Anterior cingulate cortex (tissue), 58 donors: ENCODE measurements at regions not wholly inside any gene's neighbourhood (a gene's known extent, or its start where the extent isn't known, plus 50 kb on each side); places are given as distances from the start of the nearest gene placed in this dataset.

ENCODE experiments used
- DNase-seq, 58 donors: peaks; one replicate each; lab custom pipeline; 2025; lab: John Stamatoyannopoulos, UW

DNA sequence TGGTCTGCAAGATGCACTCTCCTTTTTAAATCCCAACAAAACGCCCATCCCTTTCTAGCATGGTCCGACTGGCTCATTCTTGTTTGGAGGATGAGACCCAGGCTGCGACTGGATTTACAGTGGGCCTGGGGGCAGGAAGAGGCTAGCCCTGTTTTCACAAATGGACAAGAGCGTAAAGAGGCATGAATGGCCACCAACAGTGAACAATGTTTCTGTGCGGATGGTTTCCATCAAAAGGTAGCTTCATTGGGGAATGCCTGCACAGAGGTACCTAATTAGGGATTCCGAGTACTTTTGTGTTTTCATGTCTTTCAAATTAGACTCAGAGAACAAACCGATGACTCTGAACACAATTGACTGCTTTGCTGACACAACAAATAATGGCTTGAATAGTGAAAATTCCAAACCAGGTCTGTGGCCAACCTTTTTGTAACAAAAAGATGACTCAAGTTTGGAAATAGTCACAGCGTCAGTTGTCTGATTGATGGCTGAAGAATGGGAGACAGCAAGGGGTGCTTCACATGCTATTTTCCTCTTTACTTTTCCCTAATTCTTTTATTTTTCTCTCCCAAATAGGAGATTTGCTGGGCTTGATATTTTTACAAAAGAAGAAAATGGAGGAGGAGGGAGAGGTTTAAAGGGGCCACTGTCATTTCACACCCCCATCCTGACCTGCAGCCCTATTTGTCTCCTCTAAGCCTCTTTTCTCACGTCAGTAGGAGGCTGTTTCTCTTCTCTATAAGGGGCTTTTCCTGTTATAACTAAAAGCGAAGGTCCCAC lies 208.1 kb upstream of the S1PR3 start:
- DNase-seq = no peak

DNA sequence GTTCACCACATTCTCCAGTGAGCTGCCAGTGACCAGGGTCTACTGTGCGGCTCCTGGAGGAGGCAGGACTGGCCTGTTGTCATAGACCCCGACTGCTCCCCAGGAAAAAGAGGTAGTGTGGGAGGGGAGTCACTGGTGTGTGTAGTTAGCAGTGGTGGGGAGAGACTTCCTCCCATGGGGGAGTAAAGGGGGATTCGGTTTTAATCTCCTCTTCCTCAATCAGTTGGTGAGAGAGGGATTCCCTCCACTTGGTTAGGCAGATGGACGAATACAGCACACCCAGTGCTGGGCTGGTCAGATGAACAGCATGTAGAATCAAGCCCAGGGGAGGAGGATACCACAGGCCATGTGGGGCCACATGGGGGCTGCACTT lies 207.6 kb upstream of the S1PR3 start:
- DNase-seq = no peak

- DNase-seq = no peak
These were observed 206.3 kb upstream of the S1PR3 start for GRCh38 chr9:88784960-88785359.

DNA sequence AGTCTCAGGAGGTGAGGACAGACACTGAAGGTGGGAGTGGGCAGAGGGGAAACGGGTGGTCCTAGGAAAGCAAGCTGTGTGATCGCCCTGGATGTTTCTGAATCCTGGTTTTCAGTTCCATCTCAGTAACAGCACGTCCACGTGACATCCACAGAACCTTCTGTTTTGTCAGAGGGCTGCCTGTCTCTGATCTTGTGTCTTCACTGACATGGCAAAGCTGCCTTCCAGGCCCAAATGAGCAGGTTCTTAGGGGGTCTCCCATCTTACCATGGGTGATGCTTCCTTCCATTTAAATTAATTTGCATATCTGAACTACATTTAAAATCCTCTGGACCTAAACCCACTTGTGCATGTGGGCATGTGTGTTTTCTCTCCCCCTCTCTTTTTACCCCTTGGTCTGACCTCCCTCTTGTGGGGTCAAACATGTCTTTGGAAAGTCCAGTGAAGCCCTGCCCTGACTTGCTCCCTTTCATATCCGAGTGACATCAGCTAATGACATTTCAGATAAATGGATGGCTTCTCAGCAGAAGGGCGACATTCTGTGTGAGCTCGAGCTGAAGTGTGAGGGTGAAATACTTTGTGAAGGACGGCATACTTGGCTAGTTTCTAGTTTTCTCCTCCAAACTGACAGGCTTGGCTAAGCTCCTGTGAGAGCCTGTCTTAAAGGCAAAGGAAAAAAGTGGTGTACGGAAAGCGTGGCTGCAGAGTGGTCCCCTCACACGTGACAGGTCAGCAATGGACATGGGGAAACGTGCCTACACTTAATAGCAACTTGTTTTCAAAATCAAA lies 204.8 kb upstream of the S1PR3 start:
- no peak for DNase-seq

GRCh38 chr9:88789785-88790184 lies 201.5 kb upstream of the S1PR3 start:
- no peak for DNase-seq

DNA sequence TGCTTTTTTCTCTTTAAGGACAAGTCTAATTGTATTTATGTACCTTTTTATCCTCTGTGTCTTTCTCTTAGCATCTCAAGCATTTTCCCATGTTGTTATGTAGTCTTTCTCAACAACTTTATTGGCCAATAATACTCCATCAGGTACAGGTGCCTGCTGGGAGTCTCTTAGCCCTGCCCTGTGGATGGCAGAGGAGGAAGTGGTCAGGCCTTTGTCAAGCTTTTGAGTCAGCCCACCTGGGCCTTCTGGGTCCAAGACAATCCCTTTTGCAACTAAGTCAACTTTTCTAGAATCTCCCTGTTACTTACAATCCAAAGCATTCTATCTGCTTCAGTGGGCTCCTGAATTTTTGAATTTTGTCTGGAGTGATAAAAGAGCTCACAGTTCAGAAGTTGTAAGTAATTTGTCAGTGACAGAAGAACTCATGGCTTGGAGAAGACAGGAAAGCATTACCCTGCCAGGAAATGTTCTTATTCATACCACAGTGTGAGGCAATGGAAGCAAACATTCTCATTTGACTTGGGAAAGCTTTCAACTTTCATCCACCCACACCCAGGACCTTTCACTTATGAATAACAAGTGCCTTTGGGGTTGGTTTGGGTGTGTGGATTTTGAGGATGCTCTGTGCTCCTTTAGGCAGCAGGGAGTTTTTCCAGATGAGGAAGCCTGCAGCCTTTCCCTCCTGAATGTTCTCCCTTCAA lies 200.0 kb upstream of the S1PR3 start:
- DNase-seq = no peak

DNA sequence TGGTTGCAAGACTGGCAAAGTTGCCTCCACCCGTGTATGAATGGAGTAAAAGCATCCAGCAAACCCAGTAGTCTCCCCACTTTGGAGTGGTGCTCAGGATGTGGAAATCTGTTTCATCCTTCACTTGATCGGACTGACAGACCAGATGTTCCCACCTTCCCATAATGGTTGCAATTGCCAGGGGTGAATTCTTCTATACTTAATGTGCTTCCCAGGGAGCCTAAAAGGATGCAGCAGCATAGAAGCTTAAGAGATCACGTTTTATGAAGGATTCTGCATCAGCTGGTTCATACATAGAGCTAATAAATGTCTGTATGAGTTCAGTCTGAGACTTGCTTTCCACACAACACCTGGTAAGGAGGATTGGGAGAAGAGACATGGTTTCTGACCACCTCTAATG lies 198.8 kb upstream of the S1PR3 start:
- DNase-seq = no peak

- DNase-seq = no peak
These were observed 197.2 kb upstream of the S1PR3 start for GRCh38 chr9:88794100-88794499.

DNA sequence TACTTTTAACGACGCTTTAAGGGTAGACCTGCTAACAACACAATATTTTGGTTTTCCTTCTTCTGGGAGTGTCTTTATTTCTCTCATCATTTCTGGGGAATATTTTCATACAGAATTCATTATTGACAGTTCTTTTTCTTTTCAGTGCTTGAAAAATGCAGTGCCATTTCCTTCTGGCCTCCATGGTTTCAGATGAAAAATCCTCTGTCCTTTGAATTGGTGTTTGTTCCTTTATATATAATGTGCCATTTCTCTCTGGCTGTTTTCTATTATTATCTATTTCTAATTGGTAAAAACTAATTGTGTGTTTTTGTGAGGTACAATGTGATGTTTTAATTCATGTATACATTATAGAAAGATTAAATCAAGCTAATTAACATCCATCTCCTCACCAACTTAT lies 194.3 kb upstream of the S1PR3 start:
- DNase-seq = no peak

- DNase-seq = no peak
These were observed 192.8 kb upstream of the S1PR3 start for GRCh38 chr9:88798476-88798875.

DNA sequence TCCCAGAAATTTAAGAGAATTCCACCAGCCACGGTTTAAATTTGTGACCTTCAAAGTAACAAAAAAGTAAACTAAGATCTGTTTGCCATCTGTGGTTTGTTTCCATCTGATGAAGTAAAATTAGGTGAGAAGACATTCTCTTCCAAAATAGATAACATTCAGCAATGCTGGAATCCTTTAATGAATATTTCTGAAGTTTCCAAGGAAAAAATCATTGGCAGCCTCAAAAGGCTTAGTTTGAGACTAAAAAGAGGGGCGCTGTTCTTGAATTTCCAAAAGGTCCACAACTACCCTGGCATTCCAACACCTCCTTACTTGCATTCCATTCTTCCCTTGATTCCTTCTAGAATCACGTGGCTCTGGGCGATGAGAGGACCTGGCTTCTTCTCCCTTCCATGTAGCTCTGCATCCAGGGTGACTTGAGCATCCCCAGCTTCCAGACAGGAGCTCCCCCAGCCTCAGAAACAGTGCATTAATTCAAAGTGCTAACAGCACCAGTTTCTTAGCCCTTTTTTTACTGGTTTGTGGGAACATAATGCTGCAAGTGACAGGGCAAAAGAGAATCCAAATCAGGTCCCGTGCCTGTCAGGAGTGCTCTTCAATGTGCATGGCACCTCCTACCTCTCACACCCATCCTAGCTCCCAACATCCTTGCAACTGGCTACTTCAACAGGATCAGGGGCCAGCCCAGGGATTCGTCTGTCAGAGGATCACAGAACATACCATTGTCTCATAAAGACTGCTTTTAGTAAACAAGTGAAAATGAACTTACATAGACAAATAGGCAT lies 191.5 kb upstream of the S1PR3 start:
- DNase-seq = no peak

- no peak for DNase-seq
These were observed 191.0 kb upstream of the S1PR3 start for GRCh38 chr9:88800329-88800682.

DNA sequence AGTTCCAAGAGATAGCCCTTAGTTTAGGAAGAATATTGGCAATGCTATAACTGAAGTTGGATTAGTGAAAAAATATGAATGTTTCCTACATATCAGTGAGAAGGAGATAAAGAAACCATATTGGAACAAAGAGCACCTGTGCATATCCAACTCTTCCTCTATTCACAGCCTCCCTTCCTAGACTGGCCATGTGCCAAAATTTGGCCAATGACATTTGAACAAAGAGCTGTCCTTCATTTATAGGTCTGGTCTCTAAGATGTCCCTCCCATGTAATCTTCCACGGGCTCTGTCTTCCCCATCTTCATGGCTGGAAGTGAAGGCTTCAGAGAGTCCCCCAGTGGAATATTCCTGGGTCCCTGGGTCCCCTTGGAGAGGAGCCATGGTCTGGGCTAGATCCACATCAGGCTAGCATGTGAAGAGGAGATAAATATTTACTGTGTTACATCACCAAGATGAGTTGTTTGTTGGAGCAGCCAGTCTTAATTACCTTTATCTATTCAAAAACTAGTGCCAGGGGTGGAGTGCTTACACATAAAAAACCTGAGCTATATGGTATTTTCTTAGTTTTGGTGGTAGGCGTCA lies 190.0 kb upstream of the S1PR3 start:
- no peak for DNase-seq

DNA sequence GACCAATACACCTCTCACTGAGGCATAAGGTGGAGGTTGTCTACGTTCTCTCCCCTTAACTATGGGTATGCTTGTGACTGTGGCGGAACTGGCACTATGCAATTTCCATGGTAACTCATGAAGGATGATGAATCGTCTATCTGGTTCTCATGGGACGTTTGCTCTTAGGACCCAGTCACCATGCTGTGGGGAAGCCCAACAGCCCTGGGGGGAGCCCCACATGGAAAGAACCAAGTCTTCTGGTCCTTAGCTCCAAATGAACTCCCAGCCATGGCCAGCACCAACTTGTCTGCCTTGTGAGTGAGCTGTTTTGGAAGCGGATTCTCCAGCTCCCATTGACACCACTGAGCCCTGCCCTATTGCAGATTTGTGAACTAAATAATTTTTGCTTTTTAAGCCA lies 188.7 kb upstream of the S1PR3 start:
- no peak for DNase-seq

DNA sequence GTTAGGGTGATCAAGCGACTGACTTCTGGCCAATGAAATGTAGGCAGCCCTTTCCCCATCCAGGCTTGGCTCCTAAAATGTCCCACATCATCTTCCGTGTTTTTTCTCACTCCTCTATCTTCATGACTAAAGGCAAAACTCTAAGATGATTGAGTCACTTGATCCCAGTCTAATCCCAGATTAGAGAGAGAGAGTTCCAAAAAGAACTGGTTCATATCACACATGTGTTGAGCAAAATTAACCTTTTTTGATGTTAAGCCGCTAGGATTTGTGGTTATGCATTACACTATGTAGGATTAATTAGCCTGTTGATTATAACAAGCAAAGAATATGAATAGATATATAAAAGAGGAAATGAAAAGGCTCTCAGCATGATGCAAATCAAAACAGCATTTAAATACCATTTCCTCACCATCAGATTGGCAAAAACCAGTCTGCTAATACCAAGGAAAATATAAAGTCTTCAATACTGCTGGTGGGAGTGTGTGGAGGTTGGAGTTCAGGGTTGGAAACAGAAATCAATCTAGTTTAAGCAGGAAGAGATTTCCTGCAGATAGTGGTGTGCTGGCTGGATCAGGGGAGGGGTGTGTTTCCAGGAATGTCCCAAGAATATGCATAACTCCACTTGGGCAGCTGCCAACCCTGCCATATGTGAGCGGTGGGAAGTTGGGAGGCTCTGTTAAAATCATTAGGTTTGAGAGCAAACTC lies 187.6 kb upstream of the S1PR3 start:
- DNase-seq = no peak

- no peak for DNase-seq
These were observed 187.0 kb upstream of the S1PR3 start for GRCh38 chr9:88804254-88804596.

DNA sequence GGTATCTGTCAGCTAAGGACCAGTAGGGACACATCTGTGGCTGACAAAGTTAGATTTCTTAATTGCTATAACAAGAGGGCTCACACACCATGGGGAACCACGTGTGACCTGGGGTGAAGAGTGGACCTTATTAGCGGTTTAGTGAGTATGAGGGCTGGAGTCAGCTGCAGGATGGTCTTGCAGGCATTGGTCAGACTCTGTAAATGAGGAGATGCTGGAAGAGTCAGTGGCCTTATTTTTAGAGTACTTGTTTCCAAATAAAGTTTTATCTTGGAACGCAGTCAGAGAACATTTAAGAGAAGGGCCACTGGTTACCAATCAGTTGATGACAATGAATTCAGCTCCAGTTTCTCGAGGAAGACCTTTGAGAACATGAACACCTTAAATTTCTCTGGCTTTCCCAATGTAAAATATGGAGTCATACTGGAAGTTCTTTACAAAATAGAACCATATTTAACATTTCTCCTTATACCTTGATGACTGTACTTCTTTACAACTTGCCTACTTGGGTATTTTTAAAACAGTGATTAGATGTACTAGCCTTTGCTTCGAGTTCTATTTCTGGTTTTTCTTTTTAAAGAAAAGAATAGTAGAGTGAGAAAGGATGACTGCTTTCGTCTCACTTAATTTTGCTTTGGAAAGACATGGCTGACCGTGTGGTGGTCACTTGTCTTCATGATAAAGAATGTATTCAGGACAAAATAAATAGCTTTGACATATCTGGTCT lies 185.9 kb upstream of the S1PR3 start:
- no peak for DNase-seq

- DNase-seq = no peak
These were observed 183.8 kb upstream of the S1PR3 start for GRCh38 chr9:88807426-88807825.

GRCh38 chr9:88808019-88808656 lies 183.1 kb upstream of the S1PR3 start:
- no peak for DNase-seq
